ENCODE measurements at regions not wholly inside any gene's neighbourhood (a gene's known extent, or its start where the extent isn't known, plus 50 kb on each side); places are given as distances from the start of the nearest gene placed in this dataset.

GRCh38 chr10:132467464-132468149 lies 70.0 kb upstream of the INPP5A start:
- no peaks in the 10 kb centered on the region for H3K36me3 ChIP-seq
- ATAC-seq (ENCODE audit: low FRiP score in 2 of 2) (no peak), DNase-seq (peak; percentile 65 to 78)
- H3K4me3 ChIP-seq: peak overlapping the region in 3 of 4 donors; percentile 13 to 26 (median 21)
- H3K9me3 ChIP-seq: peaks cover 0 to 5% (median 0%) of the 10 kb centered on the region in 4 donors
- H3K4me1 ChIP-seq: peaks cover 25 to 58% (median 33%) of the 10 kb centered on the region in 4 donors
- H3K27me3 ChIP-seq: no peaks in the 10 kb centered on the region
- peak overlapping the region; percentile 49 to 91 (median 78) for H3K27ac ChIP-seq
- WGBS, 2 donors: 50 to 56% methylated on average over 21 to 26 of the region's 29 CpGs
- TF ChIP-seq POLR2AphosphoS5 (IDR thresholded peaks at IDR 0.05) (peak in 1 of 2 donors; percentile 14), EP300 (IDR thresholded peaks at IDR 0.05) (no peak), CTCF (IDR thresholded peaks at IDR 0.05) (no peak), POLR2A (IDR thresholded peaks at IDR 0.05) (peak in 1 of 4 donors; percentile 37)

- Histone ChIP-seq H3K9me3 (peaks cover 0 to 5% (median 0%) of the 10 kb centered on the region in 4 donors), H3K27ac (peak overlapping the region; percentile 49 to 91 (median 78)), H3K36me3 (no peaks in the 10 kb centered on the region), H3K4me3 (peak overlapping the region in 2 of 4 donors; percentile 21 to 26), H3K27me3 (no peaks in the 10 kb centered on the region), H3K4me1 (peaks cover 25 to 58% (median 33%) of the 10 kb centered on the region in 4 donors)
- DNase-seq (no peak), ATAC-seq (ENCODE audit: low FRiP score in 2 of 2) (no peak)
- TF ChIP-seq EP300 (IDR thresholded peaks at IDR 0.05): no peak
- TF ChIP-seq POLR2A (IDR thresholded peaks at IDR 0.05): no peak
- TF ChIP-seq CTCF (IDR thresholded peaks at IDR 0.05): no peak
- TF ChIP-seq POLR2AphosphoS5 (IDR thresholded peaks at IDR 0.05): no peak
- WGBS, 2 donors: 52 to 54% methylated on average over 4 to 5 of the region's 5 CpGs
Measured at GRCh38 chr10:132468216-132468615, 69.4 kb upstream of the INPP5A start.

- 92 to 96% methylated on average over 7 to 10 of the region's 10 CpGs for WGBS, 2 donors
- TF ChIP-seq POLR2AphosphoS5 (IDR thresholded peaks at IDR 0.05): no peak
- no peak for TF ChIP-seq POLR2A (IDR thresholded peaks at IDR 0.05)
- no peak for TF ChIP-seq CTCF (IDR thresholded peaks at IDR 0.05)
- no peak for TF ChIP-seq EP300 (IDR thresholded peaks at IDR 0.05)
- no peak overlapping the region for H3K4me3 ChIP-seq
- no peak for ATAC-seq (ENCODE audit: low FRiP score in 2 of 2)
- H3K27me3 ChIP-seq: no peaks in the 10 kb centered on the region
- H3K36me3 ChIP-seq: no peaks in the 10 kb centered on the region
- DNase-seq: peak in 1 of 2 donors; percentile 49
- H3K9me3 ChIP-seq: peaks cover 0 to 5% (median 0%) of the 10 kb centered on the region in 4 donors
- H3K27ac ChIP-seq: peak overlapping the region in 3 of 4 donors; percentile 51 to 74 (median 58)
- peaks cover 25 to 55% (median 33%) of the 10 kb centered on the region in 4 donors for H3K4me1 ChIP-seq
Measured at GRCh38 chr10:132468651-132469050, 68.9 kb upstream of the INPP5A start.

- no peaks in the 10 kb centered on the region for H3K27me3 ChIP-seq
- WGBS, 2 donors: 60 to 75% methylated on average over 18 to 19 of the region's 21 CpGs
- no peak overlapping the region for H3K4me3 ChIP-seq
- peaks cover 25 to 55% (median 33%) of the 10 kb centered on the region in 4 donors for H3K4me1 ChIP-seq
- no peak for TF ChIP-seq POLR2A (IDR thresholded peaks at IDR 0.05)
- TF ChIP-seq EP300 (IDR thresholded peaks at IDR 0.05): no peak
- TF ChIP-seq POLR2AphosphoS5 (IDR thresholded peaks at IDR 0.05): no peak
- TF ChIP-seq CTCF (IDR thresholded peaks at IDR 0.05): no peak
- ATAC-seq (ENCODE audit: low FRiP score in 2 of 2) (no peak), DNase-seq (peak; percentile 54 to 77)
- peaks cover 0 to 5% (median 0%) of the 10 kb centered on the region in 4 donors for H3K9me3 ChIP-seq
- H3K36me3 ChIP-seq: no peaks in the 10 kb centered on the region
- peak overlapping the region; percentile 51 to 74 (median 65) for H3K27ac ChIP-seq
Measured at GRCh38 chr10:132469197-132469884, 68.2 kb upstream of the INPP5A start.
